GM12875 (cell line): ENCODE measurements at regions not wholly inside any gene's neighbourhood (a gene's known extent, or its start where the extent isn't known, plus 50 kb on each side); places are given as distances from the start of the nearest gene placed in this dataset.

Experiments
- H3K4me3 ChIP-seq: one replicate; pipeline ENCODE4 v1.5.1; 2011; ENCODE audit warnings: low read depth, low read length, control low read depth
- TF ChIP-seq, protein P1 (sequence below): IDR thresholded peaks from 2 replicates; pipeline ENCODE4 v1.5.1; 2011; ENCODE audit warnings: low read depth, mild to moderate bottlenecking, control low read depth, inconsistent platforms, low read length, moderate library complexity, borderline replicate concordance; ENCODE audit not compliant: insufficient read depth

DNA sequence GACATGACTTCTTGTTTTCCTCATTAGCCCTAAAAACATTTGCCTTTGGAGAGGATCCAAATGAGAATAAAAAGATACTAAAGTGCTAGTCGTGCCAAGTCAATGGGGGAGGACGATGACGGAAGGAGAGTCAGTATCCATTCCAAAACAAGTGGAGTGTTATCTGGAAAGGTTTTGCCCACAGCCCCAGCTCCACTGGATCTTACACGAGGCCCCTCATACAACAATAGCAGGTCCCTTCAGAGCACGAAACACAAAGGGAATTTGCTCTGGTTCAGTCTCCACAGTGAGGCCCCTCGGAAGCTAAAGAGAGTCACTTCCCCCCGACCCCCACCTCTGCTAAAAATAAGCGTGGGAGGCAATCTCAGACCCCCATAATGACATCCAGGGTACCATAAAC lies 496.9 kb upstream of the ZFHX3 start:
- TF ChIP-seq, protein P1, sequence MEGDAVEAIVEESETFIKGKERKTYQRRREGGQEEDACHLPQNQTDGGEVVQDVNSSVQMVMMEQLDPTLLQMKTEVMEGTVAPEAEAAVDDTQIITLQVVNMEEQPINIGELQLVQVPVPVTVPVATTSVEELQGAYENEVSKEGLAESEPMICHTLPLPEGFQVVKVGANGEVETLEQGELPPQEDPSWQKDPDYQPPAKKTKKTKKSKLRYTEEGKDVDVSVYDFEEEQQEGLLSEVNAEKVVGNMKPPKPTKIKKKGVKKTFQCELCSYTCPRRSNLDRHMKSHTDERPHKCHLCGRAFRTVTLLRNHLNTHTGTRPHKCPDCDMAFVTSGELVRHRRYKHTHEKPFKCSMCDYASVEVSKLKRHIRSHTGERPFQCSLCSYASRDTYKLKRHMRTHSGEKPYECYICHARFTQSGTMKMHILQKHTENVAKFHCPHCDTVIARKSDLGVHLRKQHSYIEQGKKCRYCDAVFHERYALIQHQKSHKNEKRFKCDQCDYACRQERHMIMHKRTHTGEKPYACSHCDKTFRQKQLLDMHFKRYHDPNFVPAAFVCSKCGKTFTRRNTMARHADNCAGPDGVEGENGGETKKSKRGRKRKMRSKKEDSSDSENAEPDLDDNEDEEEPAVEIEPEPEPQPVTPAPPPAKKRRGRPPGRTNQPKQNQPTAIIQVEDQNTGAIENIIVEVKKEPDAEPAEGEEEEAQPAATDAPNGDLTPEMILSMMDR, result no peak
- no peak overlapping the region for H3K4me3 ChIP-seq

DNA sequence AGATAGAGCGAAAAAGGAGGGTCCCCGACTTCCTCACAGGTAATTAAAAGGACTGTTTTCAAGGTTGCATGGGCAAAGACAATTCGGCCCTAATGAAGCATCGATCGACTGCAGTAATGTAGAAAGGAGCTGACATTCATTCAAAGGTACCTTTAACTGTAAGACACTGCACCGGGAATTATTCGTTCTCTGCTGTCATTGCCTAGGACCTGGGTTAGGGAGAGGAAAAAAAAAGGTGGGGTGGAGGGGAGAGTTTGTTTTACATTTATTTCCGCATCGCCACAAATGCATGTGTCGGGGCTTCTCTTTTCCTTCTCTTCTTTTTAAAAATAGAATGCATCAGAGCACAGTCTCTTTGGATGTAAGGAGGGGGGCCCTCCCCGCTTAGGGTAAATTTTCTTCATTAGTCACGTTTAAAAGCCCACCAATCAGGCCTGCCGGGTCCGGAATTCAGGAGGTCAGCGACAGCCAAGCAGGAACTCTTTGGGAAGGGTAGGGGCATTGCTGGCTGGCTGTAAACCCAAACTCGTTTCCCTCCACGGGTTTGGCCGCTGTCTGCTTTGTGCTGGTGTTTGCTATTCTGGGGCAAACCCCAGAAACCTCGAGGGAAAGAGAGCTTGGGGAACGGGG lies 496.2 kb upstream of the ZFHX3 start:
- TF ChIP-seq, protein P1, result no peak
- no peak overlapping the region for H3K4me3 ChIP-seq

DNA sequence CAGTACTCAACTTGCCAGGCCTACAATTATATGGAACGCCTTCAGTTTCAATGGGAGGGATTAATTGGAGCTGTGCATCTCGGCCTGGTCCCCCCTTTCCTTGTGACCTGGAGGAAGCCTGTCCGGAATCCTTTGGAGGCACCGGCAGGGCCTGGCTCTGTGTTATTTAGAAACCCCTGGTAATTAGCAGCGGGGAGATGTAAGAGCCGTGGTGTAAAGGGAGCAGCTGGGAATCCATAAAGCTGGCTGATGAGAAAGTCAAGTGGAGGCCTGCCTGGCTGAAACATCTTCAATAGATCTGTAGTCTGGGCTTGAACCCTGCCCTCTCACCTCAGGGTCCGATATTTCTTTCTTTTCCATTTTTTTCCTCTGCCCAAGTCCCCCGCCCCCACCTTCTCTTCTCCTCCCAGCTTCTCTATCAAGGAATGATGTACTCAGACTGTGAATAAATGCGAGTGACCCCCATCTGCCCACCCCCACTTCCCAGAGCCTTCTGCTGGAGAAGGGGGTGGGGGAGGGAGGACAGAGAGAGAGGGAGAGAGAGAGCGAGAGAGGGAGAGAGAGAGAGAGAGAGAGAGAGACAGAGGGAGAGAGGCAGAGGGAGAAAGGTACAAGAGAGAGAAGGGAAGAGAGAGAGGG lies 495.5 kb upstream of the ZFHX3 start:
- no peak overlapping the region for H3K4me3 ChIP-seq
- TF ChIP-seq, protein P1, result no peak

DNA sequence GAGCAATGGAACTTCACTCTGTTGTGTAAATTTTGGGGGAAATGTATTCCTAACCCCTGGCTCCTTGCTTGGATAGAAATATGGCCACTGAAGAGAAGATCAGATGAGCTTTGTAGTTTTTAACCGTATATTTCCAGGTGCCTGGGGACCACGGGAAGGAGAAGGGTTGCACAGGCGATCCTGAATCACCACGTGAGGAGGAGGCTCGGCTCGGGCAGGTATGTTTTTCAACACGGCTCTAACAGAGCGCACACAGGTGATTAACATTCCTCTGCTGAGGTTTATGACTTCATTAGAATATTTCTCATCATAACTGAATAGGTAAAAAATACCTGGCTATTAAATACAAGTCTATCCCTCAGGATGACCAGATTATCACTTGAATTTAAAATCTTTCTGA lies 495.0 kb upstream of the ZFHX3 start:
- H3K4me3 ChIP-seq, result no peak overlapping the region
- TF ChIP-seq, protein P1, result no peak

DNA sequence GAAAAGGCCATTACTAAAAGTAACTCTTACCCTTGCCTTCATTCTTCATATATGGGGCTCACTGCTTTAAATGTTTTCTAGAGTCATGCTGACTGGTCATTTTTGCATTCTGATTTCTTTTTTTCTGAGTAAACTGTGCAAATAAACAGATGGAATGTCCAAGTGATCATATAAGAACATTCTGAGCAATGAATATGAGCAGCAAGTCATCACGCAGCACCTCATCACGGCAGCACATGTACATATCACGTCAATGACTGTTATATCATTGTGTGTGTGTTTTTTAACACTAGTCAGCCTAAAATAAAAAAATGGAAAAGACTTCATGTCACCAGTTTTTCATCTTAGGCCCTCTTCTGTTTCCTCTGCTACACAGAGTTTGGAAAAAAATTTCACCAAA lies 490.0 kb upstream of the ZFHX3 start:
- no peak overlapping the region for H3K4me3 ChIP-seq
- TF ChIP-seq, protein P1, result no peak

DNA sequence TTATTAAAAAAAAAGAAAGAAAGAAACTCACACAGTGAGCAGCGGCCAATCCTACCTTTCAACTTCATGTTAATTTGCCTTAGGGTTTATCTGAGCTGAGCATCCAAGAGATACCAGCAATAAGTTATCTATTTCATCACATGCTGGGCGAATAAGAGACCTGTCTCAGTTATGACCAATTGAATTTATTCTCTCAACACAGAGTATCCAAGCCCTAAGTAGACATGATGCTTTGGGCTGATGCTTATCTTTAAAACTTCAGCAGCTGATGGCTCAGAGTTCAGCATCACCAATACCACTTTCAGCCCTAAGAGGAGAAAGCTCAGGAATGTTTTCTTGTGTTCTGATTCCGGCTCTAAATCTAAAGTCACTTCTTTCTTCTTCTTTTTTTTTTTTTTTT lies 489.0 kb upstream of the ZFHX3 start:
- no peak overlapping the region for H3K4me3 ChIP-seq
- TF ChIP-seq, protein P1, result no peak

DNA sequence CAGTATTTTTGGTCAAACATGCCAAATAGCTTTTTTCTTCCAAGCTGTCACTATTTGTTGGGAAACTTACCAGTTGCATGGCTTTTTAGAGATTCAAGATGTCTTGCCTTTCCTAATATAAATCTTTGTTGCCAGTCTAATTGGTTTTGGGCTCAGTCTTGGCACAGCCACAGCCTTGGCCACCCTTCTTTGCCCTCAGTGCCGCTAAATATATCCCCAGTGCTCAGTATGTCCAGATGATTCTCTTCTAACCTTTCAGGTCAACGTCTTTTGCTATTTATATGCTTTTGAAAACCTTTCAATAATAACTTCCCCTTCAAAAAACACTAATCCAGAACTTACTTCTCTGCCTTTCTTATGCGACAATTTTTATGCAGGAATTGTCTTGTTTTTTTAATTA lies 483.1 kb upstream of the ZFHX3 start:
- TF ChIP-seq, protein P1, result no peak
- no peak overlapping the region for H3K4me3 ChIP-seq
